Esophagus squamous epithelium (tissue), 4 donors: ENCODE measurements at regions not wholly inside any gene's neighbourhood (a gene's known extent, or its start where the extent isn't known, plus 50 kb on each side); places are given as distances from the start of the nearest gene placed in this dataset.

Source experiments
- POLR2A ChIP-seq, 4 donors: fragments of 450-650 bp; IDR thresholded peaks; one replicate each; pipeline ENCODE4 v1.6.1; 2017; ENCODE audit warnings: antibody characterized with exemption in 4 of 4, mild to moderate bottlenecking in 4 of 4, moderate library complexity in 3 of 4
- TF ChIP-seq, protein P1 (sequence below), 6 experiments: fragments of 450-650 bp in 4 of 6; fragments of 200-600 bp in 2 of 6; sonication (generic) in 2 of 6; IDR thresholded peaks; one replicate each; pipeline ENCODE4 v1.5.1; 2016 to 2019; ENCODE audit warnings: antibody characterized with exemption in 6 of 6, mild to moderate bottlenecking in 4 of 6, moderate library complexity in 4 of 6

DNA sequence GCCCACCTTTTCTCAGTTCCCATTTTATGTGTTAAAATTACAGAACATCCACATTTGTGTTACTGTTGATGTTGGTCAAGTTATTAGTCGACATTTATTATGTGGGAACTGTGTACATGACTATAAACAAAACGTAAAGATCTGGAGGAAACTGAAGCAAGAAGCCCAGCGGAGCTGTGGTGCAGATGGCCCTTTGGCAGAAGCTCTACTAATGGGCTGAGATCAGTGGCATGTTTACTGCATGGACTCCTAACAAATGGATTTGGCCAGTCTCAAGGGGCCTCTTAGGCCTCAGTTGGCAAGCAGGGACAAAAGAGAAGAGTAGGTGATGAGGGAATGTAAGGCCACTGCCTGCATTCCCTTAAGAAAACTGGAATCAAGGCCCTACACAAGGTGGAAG is 282.1 kb upstream of the TCF21 start:
- TF ChIP-seq, protein P1, sequence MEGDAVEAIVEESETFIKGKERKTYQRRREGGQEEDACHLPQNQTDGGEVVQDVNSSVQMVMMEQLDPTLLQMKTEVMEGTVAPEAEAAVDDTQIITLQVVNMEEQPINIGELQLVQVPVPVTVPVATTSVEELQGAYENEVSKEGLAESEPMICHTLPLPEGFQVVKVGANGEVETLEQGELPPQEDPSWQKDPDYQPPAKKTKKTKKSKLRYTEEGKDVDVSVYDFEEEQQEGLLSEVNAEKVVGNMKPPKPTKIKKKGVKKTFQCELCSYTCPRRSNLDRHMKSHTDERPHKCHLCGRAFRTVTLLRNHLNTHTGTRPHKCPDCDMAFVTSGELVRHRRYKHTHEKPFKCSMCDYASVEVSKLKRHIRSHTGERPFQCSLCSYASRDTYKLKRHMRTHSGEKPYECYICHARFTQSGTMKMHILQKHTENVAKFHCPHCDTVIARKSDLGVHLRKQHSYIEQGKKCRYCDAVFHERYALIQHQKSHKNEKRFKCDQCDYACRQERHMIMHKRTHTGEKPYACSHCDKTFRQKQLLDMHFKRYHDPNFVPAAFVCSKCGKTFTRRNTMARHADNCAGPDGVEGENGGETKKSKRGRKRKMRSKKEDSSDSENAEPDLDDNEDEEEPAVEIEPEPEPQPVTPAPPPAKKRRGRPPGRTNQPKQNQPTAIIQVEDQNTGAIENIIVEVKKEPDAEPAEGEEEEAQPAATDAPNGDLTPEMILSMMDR (IDR thresholded peaks at IDR 0.05) = no peak
- no peak for TF ChIP-seq POLR2A (IDR thresholded peaks at IDR 0.05)
